ENCODE measurements at regions not wholly inside any gene's neighbourhood (a gene's known extent, or its start where the extent isn't known, plus 50 kb on each side); places are given as distances from the start of the nearest gene placed in this dataset.

- H3K27ac Mint-ChIP-seq: peak overlapping the region in 2 of 7 donors; percentile 39 to 54
- H3K27ac ChIP-seq (ENCODE audit: low read depth in 1 of 2, low read length in 2 of 2): no peak overlapping the region
- intact Hi-C loops (cut with micrococcal nuclease): no loop called here
- H3K27me3 ChIP-seq (ENCODE audit: control insufficient read depth in 2 of 2, insufficient read depth in 2 of 2, low read length in 2 of 2): peaks cover 0 to 6% of the 10 kb centered on the region in 2 donors
- peaks cover 0 to 2% (median 0%) of the 10 kb centered on the region in 7 donors for H3K9me3 Mint-ChIP-seq
- H3K4me3 Mint-ChIP-seq: no peak overlapping the region
- H3K4me2 ChIP-seq (replicated peaks; ENCODE audit: extremely low read depth, low read length, poor library complexity, severe bottlenecking): no peak overlapping the region
- no peak overlapping the region for H2AFZ ChIP-seq (ENCODE audit: insufficient read depth, low read depth, low read length, poor library complexity, severe bottlenecking)
- no peaks in the 10 kb centered on the region for H3K4me1 Mint-ChIP-seq
- H3K9ac ChIP-seq (ENCODE audit: insufficient read depth, low read length, poor library complexity, severe bottlenecking): no peak overlapping the region
- H3K27me3 Mint-ChIP-seq (ENCODE audit: low read depth in 3 of 3): peaks cover 14 to 21% (median 14%) of the 10 kb centered on the region in 3 donors
- no peaks in the 10 kb centered on the region for H3K36me3 Mint-ChIP-seq
- no peak for TF ChIP-seq CTCF (IDR thresholded peaks at IDR 0.05)
- H3K79me2 ChIP-seq (ENCODE audit: insufficient read depth, low read length): no peaks in the 10 kb centered on the region
- H3K4me1 ChIP-seq (ENCODE audit: control insufficient read depth in 1 of 2, insufficient read depth in 2 of 2, low read length in 2 of 2): no peaks in the 10 kb centered on the region
- H3K4me3 ChIP-seq (replicated peaks in 1 of 3; ENCODE audit: low read depth in 2 of 3, low read length in 3 of 3): no peak overlapping the region
- no peaks in the 10 kb centered on the region for H4K20me1 ChIP-seq (ENCODE audit: insufficient read depth, low read length)
- DNase-seq: no peak
- 68% methylated on average over 6 of the region's 6 CpGs for WGBS (ENCODE audit: insufficient coverage)
- no peaks in the 10 kb centered on the region for H3K9me3 ChIP-seq (replicated peaks in 1 of 2; ENCODE audit: control insufficient read depth in 1 of 2, insufficient read depth in 1 of 2, low read length in 2 of 2)
- no peaks in the 10 kb centered on the region for H3K36me3 ChIP-seq (replicated peaks in 1 of 2; ENCODE audit: control insufficient read depth in 1 of 2, insufficient read depth in 2 of 2, low read length in 2 of 2)
Measured at GRCh38 chr10:123515661-123516060, 150.5 kb upstream of the GPR26 start.

DNA sequence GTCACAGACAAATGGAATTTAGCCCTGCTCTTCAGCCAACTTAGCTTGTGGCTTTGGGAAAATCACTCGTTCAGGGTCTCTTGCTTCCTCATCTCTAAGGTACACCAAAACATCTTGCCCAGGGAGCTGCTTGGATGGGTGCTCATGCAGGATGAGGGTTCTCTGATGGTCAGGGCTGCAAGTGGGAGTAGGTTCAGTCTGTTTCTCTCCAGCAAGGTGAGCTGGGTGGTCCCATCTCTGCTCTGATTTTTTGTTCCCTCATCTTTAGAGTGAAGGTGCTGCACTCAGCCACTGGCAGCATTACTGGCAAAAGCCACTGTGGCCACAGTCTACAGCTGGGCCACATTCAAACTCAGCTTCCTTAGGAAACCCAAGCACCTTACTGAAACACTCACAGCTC lies 149.9 kb upstream of the GPR26 start:
- no peak overlapping the region for H3K27ac ChIP-seq (ENCODE audit: low read depth in 1 of 2, low read length in 2 of 2)
- no peaks in the 10 kb centered on the region for H4K20me1 ChIP-seq (ENCODE audit: insufficient read depth, low read length)
- intact Hi-C loops (cut with micrococcal nuclease): no loop called here
- H3K9me3 ChIP-seq (replicated peaks in 1 of 2; ENCODE audit: control insufficient read depth in 1 of 2, insufficient read depth in 1 of 2, low read length in 2 of 2): no peaks in the 10 kb centered on the region
- H3K4me2 ChIP-seq (replicated peaks; ENCODE audit: extremely low read depth, low read length, poor library complexity, severe bottlenecking): no peak overlapping the region
- no peak overlapping the region for H3K9ac ChIP-seq (ENCODE audit: insufficient read depth, low read length, poor library complexity, severe bottlenecking)
- Mint-ChIP-seq H3K4me3 (no peak overlapping the region), H3K27me3 (ENCODE audit: low read depth in 3 of 3) (peaks cover 14 to 20% (median 17%) of the 10 kb centered on the region in 3 donors), H3K4me1 (no peaks in the 10 kb centered on the region), H3K9me3 (peaks cover 0 to 2% (median 0%) of the 10 kb centered on the region in 7 donors), H3K27ac (no peak overlapping the region), H3K36me3 (no peaks in the 10 kb centered on the region)
- no CpG with 5 or more reads among the region's 1 CpG for WGBS (ENCODE audit: insufficient coverage)
- no peak overlapping the region for H3K4me3 ChIP-seq (replicated peaks in 1 of 3; ENCODE audit: low read depth in 2 of 3, low read length in 3 of 3)
- peaks cover 0 to 6% of the 10 kb centered on the region in 2 donors for H3K27me3 ChIP-seq (ENCODE audit: control insufficient read depth in 2 of 2, insufficient read depth in 2 of 2, low read length in 2 of 2)
- H3K4me1 ChIP-seq (ENCODE audit: control insufficient read depth in 1 of 2, insufficient read depth in 2 of 2, low read length in 2 of 2): no peaks in the 10 kb centered on the region
- TF ChIP-seq CTCF (IDR thresholded peaks at IDR 0.05): no peak
- DNase-seq: no peak
- no peak overlapping the region for H2AFZ ChIP-seq (ENCODE audit: insufficient read depth, low read depth, low read length, poor library complexity, severe bottlenecking)
- H3K36me3 ChIP-seq (replicated peaks in 1 of 2; ENCODE audit: control insufficient read depth in 1 of 2, insufficient read depth in 2 of 2, low read length in 2 of 2): no peaks in the 10 kb centered on the region
- no peaks in the 10 kb centered on the region for H3K79me2 ChIP-seq (ENCODE audit: insufficient read depth, low read length)
